Testis (tissue), 2 donors: ENCODE measurements at regions not wholly inside any gene's neighbourhood (a gene's known extent, or its start where the extent isn't known, plus 50 kb on each side); places are given as distances from the start of the nearest gene placed in this dataset.

Source experiments
- DNase-seq: peaks from one replicate; pipeline ENCODE4 v3.0.0-alpha.2; 2019
- H3K27ac ChIP-seq, 2 donors: fragments of 200-600 bp; sonication (generic); one replicate each; pipeline ENCODE4 v1.5.1; 2019
- H3K27me3 ChIP-seq: fragments of 200-600 bp; sonication (generic); one replicate; pipeline ENCODE4 v1.5.1; 2019
- H3K36me3 ChIP-seq: fragments of 200-600 bp; sonication (generic); one replicate; pipeline ENCODE4 v1.5.1; 2017; ENCODE audit warnings: low read depth; ENCODE audit errors: missing control alignments
- H3K4me1 ChIP-seq: fragments of 200-600 bp; sonication (generic); one replicate; pipeline ENCODE4 v1.5.1; 2019
- H3K4me3 ChIP-seq, 2 donors: fragments of 200-600 bp; sonication (generic); one replicate each; pipeline ENCODE4 v1.5.1; 2017 to 2019
- H3K9me3 ChIP-seq: fragments of 200-600 bp; sonication (generic); one replicate; pipeline ENCODE4 v1.5.1; 2017
- POLR2A ChIP-seq: fragments of 450-650 bp; IDR thresholded peaks from one replicate; pipeline ENCODE4 v1.6.1; 2017; ENCODE audit warnings: antibody characterized with exemption, mild to moderate bottlenecking, moderate library complexity
- WGBS, 2 donors: methylation state at CpG; one replicate each; pipeline ENCODE4 v1.1.5; 2018; 5-methylcytosine and 5-hydroxymethylcytosine counted together
- intact Hi-C: fragments of 100-400 bp; cut with DNase I; formaldehyde crosslinking; loops from one replicate; pipeline ENCODE4 v1.15.1; 2023; ENCODE audit warnings: low total_unique reads
- TF ChIP-seq, protein P1 (sequence below), 3 experiments: fragments of 450-650 bp in 2 of 3; fragments of 200-600 bp in 1 of 3; sonication (generic) in 1 of 3; IDR thresholded peaks; one replicate each; pipeline ENCODE4 v1.5.1; 2016 to 2019; ENCODE audit warnings: antibody characterized with exemption in 3 of 3, mild to moderate bottlenecking in 2 of 3, moderate library complexity in 1 of 3

DNA sequence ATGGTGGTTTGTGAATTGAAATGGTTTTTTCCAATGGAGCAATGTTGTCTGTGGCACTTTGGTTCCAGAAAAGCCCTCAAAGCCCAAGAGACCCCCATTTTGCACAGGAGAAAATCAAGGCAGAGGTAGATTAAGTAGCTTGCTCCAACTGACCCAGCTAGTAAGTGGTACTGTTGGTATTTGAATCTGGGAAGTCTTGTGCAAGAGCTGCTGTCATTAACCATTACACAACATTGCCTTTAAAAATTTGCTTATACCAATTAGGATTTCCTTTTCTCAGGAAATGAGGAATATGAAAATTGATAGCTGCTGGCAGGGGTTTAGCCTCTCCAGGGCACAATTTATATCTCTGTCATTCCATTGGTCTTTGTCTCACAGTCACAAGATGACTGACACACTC lies 102.4 kb upstream of the UBE3A start:
- H3K4me1 ChIP-seq, result no peaks in the 10 kb centered on the region

DNA sequence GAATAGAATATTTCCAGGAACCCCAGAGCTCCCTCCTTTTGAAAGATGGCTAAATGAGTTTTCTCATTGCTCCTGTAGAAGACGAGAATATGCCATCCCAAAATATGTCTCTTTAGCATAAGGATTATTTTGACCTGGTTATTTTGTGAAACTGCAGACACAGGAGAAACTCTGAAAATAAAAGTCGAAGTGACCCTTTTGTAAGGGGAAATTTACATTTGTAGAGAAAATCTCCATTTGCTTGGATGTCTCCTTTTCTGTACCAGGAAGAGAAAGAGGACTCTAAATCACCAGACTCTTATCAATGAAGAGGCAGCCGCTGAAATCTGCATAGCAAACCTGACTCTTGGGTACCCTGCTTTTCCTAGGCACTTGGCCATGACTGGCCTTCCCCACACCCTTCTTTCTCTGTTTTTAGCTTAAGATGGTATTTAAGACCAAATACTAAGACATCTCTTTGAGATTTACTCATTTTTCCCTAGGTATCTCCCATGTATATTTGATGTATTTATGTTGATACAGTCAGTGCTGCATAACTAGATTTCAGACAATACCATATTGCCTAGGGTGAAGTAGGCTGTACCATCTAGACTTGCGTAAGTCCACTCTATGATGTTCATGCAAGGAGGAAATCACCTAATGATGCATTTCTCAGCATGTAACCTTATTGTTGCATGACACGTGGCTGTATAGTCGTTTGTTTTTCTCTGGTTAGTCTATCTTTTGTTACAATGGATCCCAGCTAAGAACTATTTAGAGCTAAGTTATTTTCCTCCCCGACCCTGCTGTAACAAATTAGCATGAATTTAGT lies 98.2 kb upstream of the UBE3A start:
- Histone ChIP-seq H3K9me3 (no peaks in the 10 kb centered on the region), H3K27me3 (no peaks in the 10 kb centered on the region), H3K4me3 (no peak overlapping the region), H3K36me3 (no peaks in the 10 kb centered on the region), H3K4me1 (no peaks in the 10 kb centered on the region), H3K27ac (no peak overlapping the region)
- WGBS, 2 donors, result 72 to 74% methylated on average over 7 of the region's 7 CpGs
- TF ChIP-seq, protein P1, sequence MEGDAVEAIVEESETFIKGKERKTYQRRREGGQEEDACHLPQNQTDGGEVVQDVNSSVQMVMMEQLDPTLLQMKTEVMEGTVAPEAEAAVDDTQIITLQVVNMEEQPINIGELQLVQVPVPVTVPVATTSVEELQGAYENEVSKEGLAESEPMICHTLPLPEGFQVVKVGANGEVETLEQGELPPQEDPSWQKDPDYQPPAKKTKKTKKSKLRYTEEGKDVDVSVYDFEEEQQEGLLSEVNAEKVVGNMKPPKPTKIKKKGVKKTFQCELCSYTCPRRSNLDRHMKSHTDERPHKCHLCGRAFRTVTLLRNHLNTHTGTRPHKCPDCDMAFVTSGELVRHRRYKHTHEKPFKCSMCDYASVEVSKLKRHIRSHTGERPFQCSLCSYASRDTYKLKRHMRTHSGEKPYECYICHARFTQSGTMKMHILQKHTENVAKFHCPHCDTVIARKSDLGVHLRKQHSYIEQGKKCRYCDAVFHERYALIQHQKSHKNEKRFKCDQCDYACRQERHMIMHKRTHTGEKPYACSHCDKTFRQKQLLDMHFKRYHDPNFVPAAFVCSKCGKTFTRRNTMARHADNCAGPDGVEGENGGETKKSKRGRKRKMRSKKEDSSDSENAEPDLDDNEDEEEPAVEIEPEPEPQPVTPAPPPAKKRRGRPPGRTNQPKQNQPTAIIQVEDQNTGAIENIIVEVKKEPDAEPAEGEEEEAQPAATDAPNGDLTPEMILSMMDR (IDR thresholded peaks at IDR 0.05), result no peak
- TF ChIP-seq POLR2A, result no peak
- intact Hi-C loops, result no loop called here
- no peak for DNase-seq

More for the DNA sequence above, 102.4 kb upstream of the UBE3A start:
- H3K36me3 ChIP-seq, result no peaks in the 10 kb centered on the region
- intact Hi-C loops, result no loop called here
- no peaks in the 10 kb centered on the region for H3K27me3 ChIP-seq
- no peaks in the 10 kb centered on the region for H3K9me3 ChIP-seq
- TF ChIP-seq POLR2A, result no peak
- TF ChIP-seq, protein P1 (IDR thresholded peaks at IDR 0.05), result no peak
- no peak overlapping the region for H3K27ac ChIP-seq
- H3K4me3 ChIP-seq, result no peak overlapping the region
- no peak for DNase-seq

DNA sequence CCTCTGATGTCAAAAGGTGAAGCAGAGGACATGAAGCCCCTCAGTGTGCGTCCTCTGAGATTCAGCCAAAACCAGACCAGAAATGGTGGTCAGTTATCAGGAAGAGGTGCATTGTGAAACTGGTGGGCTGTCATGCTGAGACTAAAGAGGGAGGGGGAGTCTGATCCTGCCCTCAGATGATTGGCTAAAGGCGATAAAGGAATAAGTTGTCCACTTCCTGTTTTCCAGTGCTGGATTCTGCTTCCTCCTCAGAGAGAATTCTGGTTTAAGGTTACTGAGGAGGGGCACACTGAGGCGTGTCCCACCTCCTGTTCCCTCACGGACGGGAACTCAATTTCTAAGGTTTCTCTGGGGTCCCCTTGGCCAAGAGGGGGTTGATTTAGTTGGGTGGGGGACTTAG lies 97.0 kb upstream of the UBE3A start:
- no peak for DNase-seq
- 92 to 94% methylated on average over 5 of the region's 5 CpGs for WGBS, 2 donors
- no peak overlapping the region for H3K4me3 ChIP-seq
- intact Hi-C loops, result no loop called here
- no peak overlapping the region for H3K27ac ChIP-seq
- no peaks in the 10 kb centered on the region for H3K9me3 ChIP-seq
- TF ChIP-seq, protein P1 (IDR thresholded peaks at IDR 0.05), result no peak
- no peak for TF ChIP-seq POLR2A
- no peaks in the 10 kb centered on the region for H3K27me3 ChIP-seq
- H3K36me3 ChIP-seq, result no peaks in the 10 kb centered on the region
- H3K4me1 ChIP-seq, result no peaks in the 10 kb centered on the region

DNA sequence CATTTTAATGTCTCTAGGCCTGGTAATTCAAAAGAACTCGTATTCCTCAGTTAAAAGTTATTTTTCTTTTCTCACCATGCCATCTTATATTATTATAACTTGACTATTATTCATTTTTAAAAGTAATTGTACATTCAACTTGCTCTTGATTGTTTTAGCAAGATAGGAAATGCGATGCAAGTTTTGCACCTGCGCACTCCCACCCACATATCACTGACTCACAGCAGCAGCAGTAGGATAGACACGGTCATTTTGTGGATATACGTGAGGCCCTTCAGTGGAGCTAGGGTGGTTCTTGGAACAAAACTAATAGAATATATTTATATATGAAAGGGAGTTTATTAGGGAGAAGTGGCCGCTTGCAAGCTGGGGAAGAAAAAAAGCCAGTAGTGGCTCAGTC lies 95.5 kb upstream of the UBE3A start:
- no peaks in the 10 kb centered on the region for H3K9me3 ChIP-seq
- intact Hi-C loops, result no loop called here
- no peaks in the 10 kb centered on the region for H3K4me1 ChIP-seq
- no peaks in the 10 kb centered on the region for H3K36me3 ChIP-seq
- H3K27me3 ChIP-seq, result no peaks in the 10 kb centered on the region
- no peak overlapping the region for H3K4me3 ChIP-seq
- no peak for DNase-seq
- no peak overlapping the region for H3K27ac ChIP-seq
- 86 to 95% methylated on average over 6 of the region's 6 CpGs for WGBS, 2 donors
- no peak for TF ChIP-seq POLR2A
- TF ChIP-seq, protein P1 (IDR thresholded peaks at IDR 0.05), result no peak
